Caco-2 (cell line): ENCODE measurements at regions not wholly inside any gene's neighbourhood (a gene's known extent, or its start where the extent isn't known, plus 50 kb on each side); places are given as distances from the start of the nearest gene placed in this dataset.

ENCODE experiments used
- BruUV-seq: library from RNA; stranded (reverse); fragments of 400-500 nt; replicated peaks from 2 replicates; lab custom pipeline; 2021; lab: Mats Ljungman, UMichigan
- CTCF ChIA-PET: fragments of 300-600 bp; sonication (Branson Sonifier 250); formaldehyde crosslinking; loops from one replicate; lab custom pipeline; 2022; ENCODE audit warnings: antibody characterized with exemption; lab: Charles Lee
- POLR2A ChIA-PET: fragments of 300-600 bp; sonication (Branson Sonifier 250); formaldehyde crosslinking; loops from one replicate; lab custom pipeline; 2022; ENCODE audit warnings: antibody characterized with exemption; lab: Charles Lee
- DNase-seq, 2 experiments: peaks; one replicate each; pipeline versions ENCODE4 v3.0.0 to v3.0.0-alpha.2; 2020 to 2022
- H3K27me3 ChIP-seq: replicated peaks from 2 replicates; pipeline ENCODE4 v1.6.0; 2011; ENCODE audit warnings: low read length; ENCODE audit not compliant: control insufficient read depth, insufficient read depth
- H3K36me3 ChIP-seq: 2 replicates; pipeline ENCODE4 v1.5.1; 2011; ENCODE audit warnings: low read length; ENCODE audit not compliant: control insufficient read depth, insufficient read depth
- H3K4me1 ChIP-seq: fragments of 250-450 bp; sonication (Bioruptor Pico); 2 replicates; pipeline ENCODE4 v1.5.1; 2020; ENCODE audit warnings: mild to moderate bottlenecking
- H3K4me3 ChIP-seq: 2 replicates; pipeline ENCODE4 v1.5.1; 2011; ENCODE audit warnings: low read depth, mild to moderate bottlenecking, control low read depth, low read length
- H3K9me3 ChIP-seq: fragments of 250-450 bp; sonication (Bioruptor Pico); 2 replicates; pipeline ENCODE4 v1.5.1; 2020; ENCODE audit warnings: mild to moderate bottlenecking, moderate library complexity
- H3K27ac Mint-ChIP-seq: one replicate; pipeline ENCODE4 v1.8.0; 2022; ENCODE audit warnings: mixed read lengths; ENCODE audit not compliant: unreplicated experiment
- H3K27me3 Mint-ChIP-seq: one replicate; pipeline ENCODE4 v1.8.0; 2022; ENCODE audit warnings: mixed read lengths; ENCODE audit not compliant: insufficient read depth, unreplicated experiment
- H3K36me3 Mint-ChIP-seq: one replicate; pipeline ENCODE4 v1.8.0; 2022; ENCODE audit warnings: mild to moderate bottlenecking, mixed read lengths; ENCODE audit not compliant: insufficient read depth, unreplicated experiment
- H3K4me1 Mint-ChIP-seq: one replicate; pipeline ENCODE4 v1.8.0; 2022; ENCODE audit warnings: low read depth, mixed read lengths; ENCODE audit not compliant: unreplicated experiment
- H3K4me3 Mint-ChIP-seq: one replicate; pipeline ENCODE4 v1.8.0; 2022; ENCODE audit warnings: mild to moderate bottlenecking, moderate library complexity, mixed read lengths; ENCODE audit not compliant: unreplicated experiment
- H3K9me3 Mint-ChIP-seq: one replicate; pipeline ENCODE4 v1.8.0; 2022; ENCODE audit warnings: mixed read lengths; ENCODE audit not compliant: unreplicated experiment
- intact Hi-C: fragments of 100-400 bp; cut with micrococcal nuclease; formaldehyde crosslinking; loops from one replicate; pipeline ENCODE4 v1.10.0; 2022; ENCODE audit not compliant: unreplicated experiment
- TF ChIP-seq, protein P1 (sequence below), 2 experiments: fragments of 200-600 bp in 1 of 2; IDR thresholded peaks; 1 replicate in 1 of 2; 2 replicates in 1 of 2; pipeline versions ENCODE4 v1.5.1 to v1.8.0; 2011 to 2022; ENCODE audit warnings: antibody characterized with exemption in 1 of 2, control low read depth in 1 of 2, inconsistent platforms in 1 of 2, low read depth in 1 of 2, low read length in 1 of 2, mild to moderate bottlenecking in 1 of 2, moderate library complexity in 1 of 2; ENCODE audit not compliant: insufficient read depth in 1 of 2, severe bottlenecking in 1 of 2, unreplicated experiment in 1 of 2

DNA sequence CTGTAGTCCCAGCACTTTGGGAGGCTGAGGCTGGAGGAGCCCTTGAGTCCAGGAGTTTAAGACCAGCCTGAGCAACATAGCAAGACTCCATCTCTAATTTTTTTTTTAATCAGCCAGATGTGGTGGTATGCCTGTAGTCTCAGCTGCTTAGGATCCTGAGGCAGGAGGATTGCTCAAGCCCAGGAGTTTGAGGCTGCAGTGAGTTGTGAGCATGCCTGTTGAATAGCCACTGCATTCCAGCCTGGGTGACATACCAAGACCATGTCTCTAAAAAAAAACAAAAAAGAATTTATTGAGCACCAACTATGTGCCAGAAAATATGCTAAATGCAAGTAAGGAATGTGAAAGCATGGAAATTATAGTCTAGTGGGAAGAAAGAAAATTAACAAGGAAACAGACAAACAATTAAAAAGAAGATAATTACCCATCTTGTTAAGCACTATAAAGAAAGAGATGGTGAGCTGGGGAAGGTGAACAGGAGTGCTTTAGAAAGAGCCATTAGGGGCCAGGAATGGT is 104.0 kb upstream of the ZNF678 start:
- no peak overlapping the region for H3K4me3 ChIP-seq
- Mint-ChIP-seq H3K36me3 (no peaks in the 10 kb centered on the region), H3K27me3 (peaks cover 13% of the 10 kb centered on the region), H3K4me1 (no peaks in the 10 kb centered on the region), H3K9me3 (no peaks in the 10 kb centered on the region), H3K27ac (no peak overlapping the region), H3K4me3 (no peak overlapping the region)
- H3K27me3 ChIP-seq = no peaks in the 10 kb centered on the region
- ChIA-PET CTCF (no interaction called here), POLR2A (no interaction called here)
- TF ChIP-seq, protein P1, sequence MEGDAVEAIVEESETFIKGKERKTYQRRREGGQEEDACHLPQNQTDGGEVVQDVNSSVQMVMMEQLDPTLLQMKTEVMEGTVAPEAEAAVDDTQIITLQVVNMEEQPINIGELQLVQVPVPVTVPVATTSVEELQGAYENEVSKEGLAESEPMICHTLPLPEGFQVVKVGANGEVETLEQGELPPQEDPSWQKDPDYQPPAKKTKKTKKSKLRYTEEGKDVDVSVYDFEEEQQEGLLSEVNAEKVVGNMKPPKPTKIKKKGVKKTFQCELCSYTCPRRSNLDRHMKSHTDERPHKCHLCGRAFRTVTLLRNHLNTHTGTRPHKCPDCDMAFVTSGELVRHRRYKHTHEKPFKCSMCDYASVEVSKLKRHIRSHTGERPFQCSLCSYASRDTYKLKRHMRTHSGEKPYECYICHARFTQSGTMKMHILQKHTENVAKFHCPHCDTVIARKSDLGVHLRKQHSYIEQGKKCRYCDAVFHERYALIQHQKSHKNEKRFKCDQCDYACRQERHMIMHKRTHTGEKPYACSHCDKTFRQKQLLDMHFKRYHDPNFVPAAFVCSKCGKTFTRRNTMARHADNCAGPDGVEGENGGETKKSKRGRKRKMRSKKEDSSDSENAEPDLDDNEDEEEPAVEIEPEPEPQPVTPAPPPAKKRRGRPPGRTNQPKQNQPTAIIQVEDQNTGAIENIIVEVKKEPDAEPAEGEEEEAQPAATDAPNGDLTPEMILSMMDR (IDR thresholded peaks at IDR 0.05; ENCODE audit: insufficient read depth in 1 of 2, low read depth in 1 of 2, low read length in 1 of 2, severe bottlenecking in 1 of 2, unreplicated experiment in 1 of 2) = no peak
- H3K9me3 ChIP-seq = no peaks in the 10 kb centered on the region
- H3K4me1 ChIP-seq = no peaks in the 10 kb centered on the region
- BruUV-seq = no TSS peak
- H3K36me3 ChIP-seq = no peaks in the 10 kb centered on the region
- no peak for DNase-seq
- intact Hi-C loops = no loop called here

DNA sequence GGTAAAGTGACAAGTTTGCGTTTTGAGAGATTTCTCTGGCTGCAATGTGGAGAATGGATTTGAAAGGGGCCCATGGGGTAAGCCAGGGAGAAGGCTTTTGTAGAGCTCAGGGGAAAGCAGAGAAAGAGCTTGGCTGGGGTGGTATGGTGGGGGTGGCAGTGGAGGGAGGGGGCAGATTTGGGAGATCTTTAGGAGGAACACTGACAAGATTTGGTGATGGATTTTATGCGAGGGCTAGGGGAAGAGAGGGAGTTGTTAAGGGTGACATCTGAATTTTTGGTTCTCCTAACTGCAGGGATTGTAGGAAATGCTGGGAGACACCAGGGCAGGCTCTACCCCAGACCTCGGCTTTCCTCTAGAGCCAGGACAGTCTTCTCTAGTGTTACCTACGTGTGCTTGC is 108.7 kb upstream of the ZNF678 start:
- no TSS peak for BruUV-seq
- H3K9me3 ChIP-seq = no peaks in the 10 kb centered on the region
- TF ChIP-seq, protein P1 (IDR thresholded peaks at IDR 0.05; ENCODE audit: insufficient read depth in 1 of 2, low read depth in 1 of 2, low read length in 1 of 2, severe bottlenecking in 1 of 2, unreplicated experiment in 1 of 2) = no peak
- H3K4me1 Mint-ChIP-seq = no peaks in the 10 kb centered on the region
- H3K27me3 ChIP-seq = no peaks in the 10 kb centered on the region
- POLR2A ChIA-PET = no interaction called here
- no peak for DNase-seq
- H3K9me3 Mint-ChIP-seq = no peaks in the 10 kb centered on the region
- H3K4me3 ChIP-seq = no peak overlapping the region
- H3K4me3 Mint-ChIP-seq = no peak overlapping the region
- H3K36me3 Mint-ChIP-seq = no peaks in the 10 kb centered on the region
- intact Hi-C loops = no loop called here
- no peaks in the 10 kb centered on the region for H3K36me3 ChIP-seq
- peaks cover 18% of the 10 kb centered on the region for H3K27me3 Mint-ChIP-seq
- H3K27ac Mint-ChIP-seq = no peak overlapping the region
- CTCF ChIA-PET = no interaction called here
- H3K4me1 ChIP-seq = no peaks in the 10 kb centered on the region

DNA sequence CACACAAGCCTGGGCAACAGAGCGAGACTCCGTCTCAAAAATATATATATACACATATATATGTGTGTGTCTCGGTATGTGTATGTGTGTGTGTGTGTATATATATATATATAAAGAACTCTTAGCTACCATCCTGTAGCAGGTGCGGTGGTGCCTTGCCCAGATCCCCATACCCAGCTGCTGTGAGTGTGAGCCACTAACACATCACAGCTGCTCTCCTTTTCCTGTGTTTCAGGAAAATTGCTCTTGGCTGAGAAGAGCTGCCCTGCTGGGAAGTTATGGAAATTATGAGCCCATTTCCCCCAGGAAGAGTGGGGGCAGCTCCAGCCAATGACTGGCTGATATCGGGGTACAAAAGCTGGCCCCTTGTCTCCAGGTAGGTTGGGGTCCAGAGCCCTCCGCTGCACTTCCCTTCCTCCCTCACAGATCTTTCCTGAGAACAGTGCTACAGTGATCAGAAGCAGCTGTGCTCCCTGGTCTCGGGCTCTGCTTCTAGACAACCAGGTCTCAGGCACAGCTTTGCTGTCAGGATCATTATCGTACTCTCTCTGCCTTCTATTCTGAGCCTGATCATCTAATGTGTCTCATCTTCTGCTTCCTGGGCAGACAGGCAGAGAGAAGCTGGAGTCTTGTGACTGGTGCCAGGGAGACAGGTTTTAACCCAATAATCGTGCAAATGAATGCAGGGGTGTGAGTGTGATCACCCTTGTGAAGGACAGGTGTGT is 109.6 kb upstream of the ZNF678 start:
- POLR2A ChIA-PET = no interaction called here
- CTCF ChIA-PET = no interaction called here
- Mint-ChIP-seq H3K36me3 (no peaks in the 10 kb centered on the region), H3K4me3 (no peak overlapping the region), H3K4me1 (no peaks in the 10 kb centered on the region), H3K27me3 (peaks cover 18% of the 10 kb centered on the region), H3K27ac (no peak overlapping the region), H3K9me3 (no peaks in the 10 kb centered on the region)
- TF ChIP-seq, protein P1 (IDR thresholded peaks at IDR 0.05; ENCODE audit: insufficient read depth in 1 of 2, low read depth in 1 of 2, low read length in 1 of 2, severe bottlenecking in 1 of 2, unreplicated experiment in 1 of 2) = no peak
- BruUV-seq = no TSS peak
- no peaks in the 10 kb centered on the region for H3K27me3 ChIP-seq
- no peaks in the 10 kb centered on the region for H3K4me1 ChIP-seq
- H3K9me3 ChIP-seq = no peaks in the 10 kb centered on the region
- H3K4me3 ChIP-seq = no peak overlapping the region
- H3K36me3 ChIP-seq = no peaks in the 10 kb centered on the region
- DNase-seq = no peak
- intact Hi-C loops = no loop called here
